ENCODE measurements at regions not wholly inside any gene's neighbourhood (a gene's known extent, or its start where the extent isn't known, plus 50 kb on each side); places are given as distances from the start of the nearest gene placed in this dataset.

- no peak for TF ChIP-seq CTCF (conservative IDR thresholded peaks at IDR 0.05; ENCODE audit: low read depth, low read length)
- TF ChIP-seq EZH2 (IDR thresholded peaks at IDR 0.05; ENCODE audit: borderline replicate concordance, low read depth, low read length, poor library complexity, severe bottlenecking) = no peak
Measured at GRCh38 chr10:64637939-64638338, 1116.7 kb downstream of the REEP3 start.

Data from A673 (cell line).